ENCODE measurements at regions not wholly inside any gene's neighbourhood (a gene's known extent, or its start where the extent isn't known, plus 50 kb on each side); places are given as distances from the start of the nearest gene placed in this dataset.

DNA sequence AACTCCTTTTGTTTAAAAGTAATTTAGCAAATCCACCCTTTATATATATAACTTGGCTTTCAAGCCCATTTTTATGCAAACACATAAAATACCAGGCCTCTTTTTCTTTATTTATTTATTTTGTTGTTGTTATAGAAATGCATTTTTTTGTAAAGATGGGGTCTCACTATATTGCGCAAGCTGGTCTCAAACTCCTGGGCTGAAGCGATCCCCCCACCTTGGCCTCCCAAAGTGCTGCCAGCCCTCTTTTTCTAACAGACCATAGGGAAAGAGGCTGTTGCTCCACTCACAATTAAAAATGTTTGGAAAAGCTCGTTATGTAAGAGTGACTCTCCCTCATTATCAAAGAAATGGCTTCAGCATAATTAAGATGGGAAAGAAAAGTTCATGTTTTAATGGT is 440.9 kb downstream of the HACE1 start:
- no peak for DNase-seq (ENCODE audit: low read depth in 2 of 2)

DNA sequence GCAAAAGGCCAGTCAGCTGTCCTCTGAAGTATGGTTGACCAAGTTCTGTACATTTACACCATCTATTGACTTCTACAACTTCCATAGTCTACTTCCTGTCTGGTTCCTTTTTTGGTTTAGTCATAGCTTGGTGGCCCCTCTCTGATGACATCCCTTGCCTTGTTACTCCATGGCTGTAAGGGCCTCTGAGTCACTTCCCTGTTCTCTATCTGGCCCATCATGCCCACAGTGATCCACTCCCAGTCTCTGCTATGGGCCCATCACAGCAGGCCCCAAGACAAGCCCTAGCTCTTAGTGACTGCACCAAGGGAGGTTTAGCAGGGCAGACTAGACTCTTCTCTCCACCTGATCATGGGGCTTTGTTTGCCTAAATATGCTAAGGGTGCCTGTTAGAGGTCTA is 441.6 kb downstream of the HACE1 start:
- DNase-seq (ENCODE audit: low read depth in 2 of 2): no peak

DNA sequence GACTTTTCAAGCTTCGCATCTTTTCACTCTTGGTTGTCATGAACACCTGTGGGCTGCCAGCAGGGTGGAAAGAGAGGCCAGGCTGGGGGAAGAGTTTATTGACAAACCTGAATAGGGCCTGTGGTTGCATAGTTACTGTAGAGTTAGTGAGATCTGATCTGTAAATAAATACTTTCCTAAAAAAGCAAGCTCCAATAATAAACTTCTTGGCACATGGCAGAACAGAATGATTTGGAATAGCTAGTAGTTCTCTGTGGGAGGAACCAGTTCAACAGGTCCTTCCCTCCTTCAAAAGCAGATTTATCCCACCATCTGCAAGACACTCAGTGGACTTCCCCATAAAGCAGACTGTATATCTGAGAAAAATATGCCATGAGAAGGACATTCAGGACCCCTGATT is 445.0 kb downstream of the HACE1 start:
- no peak for DNase-seq (ENCODE audit: low read depth in 2 of 2)

DNA sequence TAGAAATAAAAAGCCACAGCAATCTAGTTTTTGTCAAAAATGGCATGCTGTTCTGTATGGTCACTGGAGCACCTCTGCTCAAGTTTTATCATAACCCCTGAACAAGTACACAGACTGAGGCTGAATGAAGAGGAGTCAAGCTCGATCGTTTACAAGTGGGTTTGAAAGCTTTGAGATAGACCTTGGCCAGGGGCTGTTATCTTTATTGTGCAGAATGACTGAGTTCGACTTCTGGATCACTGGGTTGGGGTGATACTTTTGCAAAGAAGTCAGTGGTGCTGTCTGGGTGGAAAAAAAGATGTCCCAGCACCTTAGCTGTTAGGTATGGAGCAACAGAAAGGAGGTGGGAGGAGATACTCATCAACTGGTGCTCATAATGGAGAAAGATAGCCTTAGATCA is 446.0 kb downstream of the HACE1 start:
- DNase-seq (ENCODE audit: low read depth in 2 of 2): no peak

DNA sequence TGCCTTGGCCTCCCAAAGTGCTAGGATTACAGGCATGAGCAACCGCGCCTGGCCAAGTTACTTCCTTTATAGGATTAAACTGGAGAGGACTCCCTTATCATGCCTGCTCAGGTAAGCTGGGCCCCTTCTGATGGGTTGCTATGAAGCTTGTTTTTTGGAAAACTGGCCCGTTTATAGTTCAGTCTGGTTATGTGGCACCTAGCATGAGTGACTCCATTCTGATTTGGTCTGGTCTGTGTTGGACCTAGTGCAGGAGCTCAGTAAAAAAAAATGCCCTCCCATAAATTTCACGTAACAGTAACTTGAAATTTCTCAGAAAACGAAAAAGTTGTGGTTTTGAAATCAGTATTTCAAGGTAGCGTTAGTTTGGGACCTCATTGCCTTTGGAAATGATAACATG is 448.4 kb downstream of the HACE1 start:
- DNase-seq (ENCODE audit: low read depth in 2 of 2): no peak

DNA sequence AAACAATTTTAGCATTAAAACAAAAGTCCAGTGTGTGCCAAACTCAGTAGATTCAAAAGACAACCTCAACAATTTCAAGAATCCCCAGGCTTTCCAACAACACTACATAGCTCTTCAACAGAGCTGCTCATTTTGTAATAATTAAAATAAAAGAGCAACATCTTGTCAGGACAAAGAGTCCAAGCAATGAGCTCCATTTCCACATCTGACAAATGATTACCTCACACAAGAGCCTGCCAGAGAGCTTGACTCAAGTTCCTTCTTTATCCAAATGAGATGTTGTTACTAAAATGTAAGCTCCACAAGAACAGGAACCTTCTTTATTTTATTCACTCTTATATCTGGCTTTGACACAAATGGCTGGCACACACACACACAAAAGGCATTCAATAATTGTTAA is 449.8 kb downstream of the HACE1 start:
- no peak for DNase-seq (ENCODE audit: low read depth in 2 of 2)

DNA sequence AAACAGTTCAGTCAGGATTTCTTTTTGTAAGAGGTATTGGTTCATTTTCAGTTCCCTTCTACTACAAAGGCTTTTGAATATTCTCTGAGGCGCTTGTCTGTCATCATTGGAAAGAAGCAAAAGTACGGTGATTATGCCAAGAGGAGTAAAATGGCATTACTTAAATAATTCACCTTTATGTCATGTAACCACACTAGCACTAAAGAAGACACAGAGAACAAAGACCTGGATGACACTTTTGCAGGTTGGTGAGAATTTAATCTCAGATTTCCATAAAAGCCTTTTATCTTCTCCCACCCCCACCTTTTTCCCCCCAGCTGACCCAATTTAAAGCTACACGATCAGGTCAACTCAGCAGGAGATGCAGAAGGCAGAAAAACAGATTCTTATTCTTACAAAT is 451.8 kb downstream of the HACE1 start:
- no peak for DNase-seq (ENCODE audit: low read depth in 2 of 2)

DNA sequence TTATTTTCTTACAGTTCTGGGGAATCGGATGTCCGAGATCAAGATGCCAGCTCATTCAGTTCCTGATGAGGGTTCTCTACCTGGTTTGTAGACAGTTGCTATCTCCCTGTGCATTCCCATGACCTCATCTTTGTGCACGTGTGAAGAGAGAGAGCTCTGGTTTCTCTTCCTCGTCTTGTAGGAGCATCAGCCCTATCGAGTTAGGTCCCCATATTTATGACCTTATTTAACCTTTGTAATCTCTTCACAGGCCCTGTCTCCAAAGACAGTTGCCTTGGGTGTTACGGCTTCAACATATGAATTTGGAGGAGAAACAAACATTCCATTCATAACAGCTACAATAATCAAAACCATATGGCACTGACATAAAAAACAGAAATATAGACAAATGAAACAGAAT is 455.3 kb downstream of the HACE1 start:
- no peak for DNase-seq (ENCODE audit: low read depth in 2 of 2)

DNA sequence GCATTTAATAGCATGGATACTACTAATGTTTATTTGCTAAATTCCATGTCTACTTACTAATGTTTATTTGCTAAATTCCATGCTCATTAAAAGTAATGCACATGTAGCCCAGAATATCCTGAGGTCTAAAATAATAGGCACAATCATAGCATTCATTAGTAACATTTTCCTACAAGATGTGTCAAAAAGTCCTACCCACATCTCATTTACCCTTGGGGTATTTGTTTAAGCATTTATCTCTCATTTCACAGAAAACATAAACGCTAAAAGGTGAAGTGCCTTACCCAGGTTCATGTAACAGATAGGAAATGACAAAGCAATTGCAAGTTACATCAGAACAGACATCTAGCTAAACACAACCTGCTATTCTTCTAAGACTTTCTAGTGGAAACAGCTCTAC is 457.1 kb downstream of the HACE1 start:
- no peak for DNase-seq (ENCODE audit: low read depth in 2 of 2)

DNA sequence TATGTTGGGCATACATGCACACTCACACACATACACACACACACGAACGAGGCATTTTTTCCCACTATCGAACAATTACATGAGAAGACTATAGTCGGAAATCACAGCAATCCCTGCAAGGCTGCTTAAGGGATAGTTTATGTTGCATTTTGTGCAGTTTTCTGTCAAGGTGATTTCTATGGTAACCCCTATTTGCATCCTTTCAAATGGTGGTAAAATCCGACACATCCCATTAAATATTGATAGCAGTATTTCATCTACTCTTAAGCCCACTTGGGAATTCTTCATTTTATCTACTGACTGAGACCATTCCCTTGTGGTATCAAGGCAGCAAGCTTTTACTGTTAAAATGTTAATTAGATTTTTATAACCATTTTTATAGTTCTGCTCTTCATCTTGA is 457.8 kb downstream of the HACE1 start:
- DNase-seq (ENCODE audit: low read depth in 2 of 2): no peak

DNA sequence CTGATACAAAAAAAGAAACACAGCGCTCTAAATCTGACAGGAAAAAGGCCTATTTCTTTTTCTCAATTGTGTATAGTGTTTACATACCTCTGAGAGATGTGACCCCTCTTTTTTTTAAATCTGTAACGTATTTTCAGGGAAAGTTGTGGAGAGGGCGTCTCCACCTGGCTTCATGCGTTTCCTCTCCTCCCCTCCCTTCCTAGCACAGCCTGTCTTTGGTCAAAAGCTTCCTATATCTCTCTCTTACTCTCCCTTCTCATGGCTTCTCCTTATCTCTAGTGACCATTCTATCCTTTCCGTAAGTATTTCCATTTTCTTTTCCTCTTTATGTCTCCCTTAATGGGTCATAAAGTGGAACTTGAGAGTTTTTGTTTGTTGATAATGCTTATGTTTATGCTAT is 458.9 kb downstream of the HACE1 start:
- no peak for DNase-seq (ENCODE audit: low read depth in 2 of 2)

DNA sequence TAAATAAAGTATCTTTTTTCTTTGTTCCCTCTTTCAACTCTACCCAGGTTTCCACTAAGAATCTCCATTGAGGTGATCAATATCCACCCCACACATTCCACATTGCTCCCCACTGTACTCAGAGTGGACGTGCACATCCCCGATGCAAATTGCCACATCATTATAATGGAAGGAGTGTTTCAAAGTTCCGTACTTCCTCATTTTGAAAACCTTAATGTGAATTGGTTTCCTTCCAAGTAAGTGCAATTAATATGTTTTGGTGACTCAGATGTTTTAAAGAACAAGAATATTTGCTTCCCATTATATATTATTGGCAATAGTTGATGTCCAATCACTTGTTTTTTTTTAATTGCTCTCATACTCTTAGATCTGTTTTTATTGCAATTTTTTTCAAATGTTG is 463.6 kb downstream of the HACE1 start:
- no peak for DNase-seq (ENCODE audit: low read depth in 2 of 2)

DNA sequence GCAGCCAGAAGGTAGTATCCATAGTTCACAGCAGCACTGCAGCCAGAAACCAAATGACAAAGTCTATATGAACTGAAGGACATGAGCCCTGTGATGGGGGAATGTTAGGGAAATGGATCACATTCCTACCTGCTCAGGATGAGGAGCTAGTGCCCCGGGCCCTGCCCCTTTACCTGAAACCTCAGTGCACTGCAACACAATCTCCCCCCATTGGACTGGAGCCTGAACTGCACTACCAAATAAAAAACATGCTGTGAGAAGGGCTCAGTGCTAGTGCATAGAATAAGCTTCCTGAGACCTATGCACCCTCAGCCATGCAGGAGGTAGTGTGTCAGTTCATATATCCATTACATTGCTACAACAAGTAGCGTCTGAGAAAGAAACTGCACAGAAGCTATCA is 477.8 kb downstream of the HACE1 start:
- DNase-seq (ENCODE audit: low read depth in 2 of 2): no peak

DNA sequence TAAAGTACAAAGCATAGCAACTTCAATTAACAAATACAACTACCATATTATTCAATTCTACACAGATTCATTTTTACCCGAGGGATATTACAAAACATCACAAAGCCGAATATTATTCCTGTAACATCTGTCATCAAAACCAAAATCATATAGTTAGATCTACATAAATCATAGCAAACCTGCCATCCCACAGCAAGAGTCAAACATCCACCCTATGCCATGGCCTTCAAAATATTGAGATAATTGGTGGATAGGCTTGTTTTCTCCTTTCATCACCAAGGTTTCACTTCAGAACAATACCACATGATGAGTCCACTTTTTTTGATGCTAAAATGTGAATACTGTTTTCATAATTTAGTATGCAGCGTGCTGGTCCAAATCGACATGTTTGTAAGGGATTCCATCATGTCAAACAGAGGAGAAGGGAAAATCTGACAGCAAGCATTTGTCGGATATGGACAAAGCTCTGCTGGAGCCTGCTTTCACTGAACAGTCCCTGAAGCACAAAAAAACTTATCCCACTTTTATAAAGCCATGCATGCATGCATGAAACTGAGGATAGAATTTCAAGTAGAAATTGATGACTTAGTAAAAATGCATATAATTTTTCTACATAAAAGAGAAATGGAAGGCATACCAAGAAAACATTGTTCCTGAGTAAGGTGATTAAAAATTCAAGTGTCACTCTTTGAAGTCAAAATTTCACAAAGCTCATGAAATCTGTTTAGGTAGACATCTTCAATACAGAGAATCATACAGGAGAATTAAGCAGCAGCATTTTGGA is 494.1 kb downstream of the HACE1 start:
- DNase-seq (ENCODE audit: low read depth in 2 of 2): no peak

DNA sequence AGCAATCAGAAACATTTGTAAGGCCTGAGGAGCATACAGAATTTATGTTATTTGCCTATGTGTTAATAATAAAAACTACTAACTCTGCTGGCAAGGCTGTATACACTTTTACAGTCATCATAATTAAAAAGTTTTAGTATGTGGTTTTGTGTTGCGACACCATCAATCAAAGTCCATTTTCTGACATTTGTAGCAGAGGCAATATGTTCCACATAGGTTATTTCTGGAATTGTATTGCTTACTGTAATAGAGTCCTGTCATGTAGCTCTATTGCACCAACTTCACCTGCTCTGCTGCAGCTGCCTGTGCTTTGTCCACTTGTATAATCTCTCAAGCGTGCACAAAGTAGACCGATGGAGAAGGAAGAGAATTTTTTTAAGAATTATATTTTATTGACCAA is 501.8 kb downstream of the HACE1 start:
- no peak for DNase-seq (ENCODE audit: low read depth in 2 of 2)

DNA sequence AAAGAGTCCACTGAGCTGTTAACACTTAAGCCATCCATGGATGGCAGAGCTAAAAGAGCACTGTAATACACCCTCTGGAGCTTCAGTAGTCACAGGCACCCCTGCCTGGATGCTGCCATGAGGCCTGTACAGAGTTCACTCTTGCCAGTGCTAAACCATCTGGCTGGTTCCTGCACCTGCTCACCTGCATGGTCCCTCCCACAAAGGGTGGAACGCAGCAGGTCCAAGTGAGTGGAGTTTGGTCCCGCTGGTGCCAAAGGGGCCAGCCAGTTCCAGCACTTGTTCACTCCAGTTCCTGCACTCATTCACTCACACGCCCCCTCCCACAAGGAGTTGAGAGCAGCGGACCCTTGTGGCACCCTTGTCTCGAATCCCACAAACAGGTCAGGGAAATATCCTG is 503.5 kb downstream of the HACE1 start:
- DNase-seq (ENCODE audit: low read depth in 2 of 2): no peak

DNA sequence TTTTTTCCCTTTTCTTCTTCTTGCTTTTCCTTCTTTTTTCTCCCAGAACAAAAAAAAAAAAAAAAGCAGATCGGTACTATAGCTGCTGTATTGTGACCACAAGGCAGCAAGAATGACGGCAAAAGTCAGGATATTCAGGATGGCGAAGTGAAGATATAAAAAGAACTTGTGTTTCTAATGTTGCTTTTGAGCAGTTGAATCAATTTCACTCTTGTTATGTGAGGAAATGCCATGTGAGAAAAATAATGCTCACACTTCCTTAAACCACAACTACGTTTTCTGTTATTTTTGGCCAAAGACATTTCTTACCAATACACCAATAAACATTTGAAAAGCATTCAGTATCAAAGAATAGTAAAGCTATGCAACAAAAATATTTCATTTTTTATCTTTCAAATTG is 510.5 kb downstream of the HACE1 start:
- DNase-seq (ENCODE audit: low read depth in 2 of 2): no peak

DNA sequence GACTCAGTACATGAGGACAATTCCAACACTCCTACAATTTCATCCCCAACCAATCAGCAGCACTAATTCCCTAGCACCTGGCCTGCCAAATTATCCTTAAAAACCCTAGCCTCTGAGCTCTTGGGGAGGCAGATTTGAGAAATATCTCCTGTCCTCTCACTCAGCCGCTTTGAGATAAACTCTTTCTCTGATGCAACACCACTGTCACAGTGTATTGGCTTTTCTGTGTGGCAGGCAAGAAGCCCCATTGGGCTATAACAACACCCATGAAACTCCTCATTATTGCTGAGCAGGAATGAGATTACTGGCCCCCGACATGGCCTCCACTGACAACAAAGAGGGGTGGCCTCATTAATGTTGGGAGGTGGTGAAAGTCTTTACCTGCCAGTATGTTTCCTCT is 515.5 kb downstream of the HACE1 start:
- DNase-seq (ENCODE audit: low read depth in 2 of 2): no peak

DNA sequence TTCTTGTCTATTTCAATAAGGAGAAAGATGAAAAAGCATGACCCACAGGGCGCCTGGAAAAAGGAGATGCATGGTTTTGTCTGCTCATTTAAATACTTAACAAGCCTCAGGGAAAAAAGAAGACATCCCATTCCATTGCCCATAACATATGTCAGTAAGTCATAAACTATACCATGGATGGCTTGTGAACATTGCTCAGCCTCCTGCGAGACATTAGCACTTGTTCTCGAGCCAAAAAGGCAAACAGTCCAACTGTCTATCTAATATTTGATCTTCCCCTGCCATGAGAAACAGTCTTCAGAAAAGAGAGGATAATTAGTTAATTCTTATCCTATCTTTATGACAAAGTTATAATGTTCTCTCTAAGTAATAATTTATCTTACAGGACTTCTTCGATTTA is 527.4 kb downstream of the HACE1 start:
- no peak for DNase-seq (ENCODE audit: low read depth in 2 of 2)

DNA sequence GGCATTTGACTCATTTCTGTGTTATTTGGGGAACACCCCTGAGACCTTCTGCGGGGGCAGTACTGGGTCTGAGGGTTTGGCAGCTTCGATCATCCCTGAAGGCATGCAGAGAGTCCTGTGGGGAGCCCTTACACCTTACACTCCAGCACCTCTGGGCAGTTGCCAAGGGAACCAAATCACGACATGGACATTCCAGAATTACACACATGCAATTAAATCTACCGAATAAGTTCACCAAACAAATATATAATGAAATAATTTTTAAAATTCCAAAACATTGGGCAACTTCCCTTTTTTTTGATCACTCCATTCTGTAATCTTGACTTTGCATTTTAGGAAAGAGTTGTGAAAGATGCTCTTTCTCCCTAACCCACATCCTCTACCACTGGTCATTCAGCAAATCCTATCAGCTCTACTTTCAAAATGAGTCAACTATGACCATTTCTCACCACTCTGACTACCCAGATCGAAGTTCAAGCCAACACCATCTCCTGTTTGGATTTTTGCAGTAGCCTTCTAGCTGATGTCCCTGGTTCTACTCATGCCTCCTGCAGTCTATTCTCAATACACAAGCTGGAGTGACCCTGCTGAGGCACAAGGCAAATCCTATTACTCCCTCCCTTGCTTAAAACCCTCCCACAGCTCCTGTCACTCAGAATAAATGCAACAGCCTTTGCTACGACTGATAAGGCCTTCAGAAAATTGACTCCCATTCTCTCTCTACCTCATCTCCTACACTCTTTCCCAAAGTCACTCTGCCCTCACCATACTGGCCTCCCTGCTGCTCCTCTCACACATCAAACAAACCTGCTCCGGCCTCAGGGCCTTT is 533.3 kb downstream of the HACE1 start:
- DNase-seq (ENCODE audit: low read depth in 2 of 2): no peak

DNA sequence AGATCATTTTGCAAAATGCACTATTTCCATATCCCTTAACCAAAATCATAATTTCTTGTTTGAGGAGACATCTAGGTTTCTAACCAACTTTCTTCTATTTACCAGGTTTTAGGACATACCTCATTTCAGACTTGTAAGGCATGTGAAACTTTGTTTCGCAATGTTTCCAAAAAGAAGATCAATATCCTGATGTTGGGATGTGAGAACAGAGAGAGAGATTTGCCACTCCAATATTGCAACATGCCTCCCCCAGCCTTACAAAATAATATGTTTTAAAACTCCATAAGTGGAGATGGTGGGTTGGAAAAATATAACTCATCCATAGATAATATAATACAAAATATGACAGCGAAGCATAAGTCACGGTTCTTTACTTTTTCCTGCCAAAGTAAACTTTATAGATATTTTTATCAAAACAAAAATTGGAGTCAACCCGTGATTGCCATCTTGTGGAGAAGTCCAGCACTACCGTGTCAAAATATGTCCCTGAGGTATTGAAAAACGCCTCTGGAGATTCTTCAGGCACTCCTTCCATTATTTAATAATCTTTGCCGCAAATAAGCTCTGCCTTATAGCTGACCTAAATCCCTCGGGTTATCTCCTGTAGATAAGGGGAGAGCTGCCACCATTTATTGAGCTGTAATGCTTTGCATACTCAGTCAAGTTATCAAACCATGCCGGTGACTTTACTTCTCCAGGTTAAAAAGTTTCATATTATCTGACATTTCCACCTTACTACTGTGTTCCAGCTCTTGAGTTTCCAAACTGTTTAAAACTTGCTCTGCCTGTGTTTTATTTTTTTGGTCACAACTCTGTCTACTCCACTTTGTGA is 534.2 kb downstream of the HACE1 start:
- peak in 1 of 2 donors; percentile 0 for DNase-seq (ENCODE audit: low read depth in 2 of 2)

DNA sequence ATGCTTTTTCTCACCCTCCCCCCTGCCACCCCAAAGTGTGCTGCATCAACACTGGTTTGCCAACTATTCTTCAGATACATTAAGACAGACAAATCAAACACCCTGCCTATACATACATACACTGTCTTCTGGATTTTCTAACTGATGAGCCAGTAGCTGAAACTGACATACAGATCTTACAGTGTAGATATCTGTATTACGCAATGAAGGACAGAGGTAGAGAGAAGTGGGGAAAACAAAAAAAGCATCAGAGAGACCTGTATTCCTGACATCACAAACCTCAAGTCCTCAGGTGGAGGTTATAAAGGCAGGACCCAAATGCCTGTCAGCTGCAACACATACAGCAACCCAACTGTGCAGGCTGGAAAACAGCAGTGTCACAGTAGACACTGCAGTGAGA is 535.4 kb downstream of the HACE1 start:
- no peak for DNase-seq (ENCODE audit: low read depth in 2 of 2)

DNA sequence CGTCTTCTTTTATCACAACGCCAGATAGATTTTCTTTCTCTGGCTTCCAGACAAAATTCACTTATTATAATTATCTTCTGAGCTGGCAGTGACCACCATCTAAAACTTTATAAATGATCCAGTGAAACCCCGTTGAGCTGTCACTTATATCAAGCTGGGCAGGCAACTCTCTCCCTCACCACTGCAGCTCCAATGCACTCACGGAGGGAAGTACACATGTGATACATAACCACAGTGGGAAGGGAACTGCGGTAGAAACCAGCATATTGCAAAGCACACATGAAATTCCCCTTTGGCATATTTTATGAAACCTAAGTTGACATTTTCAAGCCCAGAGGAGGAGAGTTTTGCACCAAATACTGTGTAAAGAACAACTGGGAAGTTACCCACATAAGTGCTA is 536.9 kb downstream of the HACE1 start:
- no peak for DNase-seq (ENCODE audit: low read depth in 2 of 2)

Data from stimulated activated CD4-positive, alpha-beta T cell treated with anti-CD3 and anti-CD28 coated beads, Interleukin-4, amount 100 ng/mL, for 48 hours (primary cell).